Body of pancreas (tissue), 4 donors: ENCODE measurements at regions not wholly inside any gene's neighbourhood (a gene's known extent, or its start where the extent isn't known, plus 50 kb on each side); places are given as distances from the start of the nearest gene placed in this dataset.
"Not testable (repeated sequence)": the region's sequence is repeated elsewhere in the genome, so short reads cannot be mapped to it uniquely, and the experiment has no call there.

Experiments used
- POLR2A ChIP-seq, 3 donors: fragments of 450-650 bp; IDR thresholded peaks; one replicate each; pipeline ENCODE4 v1.6.1; 2016; ENCODE audit warnings: antibody characterized with exemption in 3 of 3, mild to moderate bottlenecking in 2 of 3
- TF ChIP-seq, protein P1 (sequence below), 7 experiments: fragments of 450-650 bp in 4 of 7; fragments of 200-600 bp in 3 of 7; sonication (generic) in 3 of 7; IDR thresholded peaks; one replicate each; pipeline ENCODE4 v1.5.1; 2016 to 2019; ENCODE audit warnings: antibody characterized with exemption in 7 of 7

DNA sequence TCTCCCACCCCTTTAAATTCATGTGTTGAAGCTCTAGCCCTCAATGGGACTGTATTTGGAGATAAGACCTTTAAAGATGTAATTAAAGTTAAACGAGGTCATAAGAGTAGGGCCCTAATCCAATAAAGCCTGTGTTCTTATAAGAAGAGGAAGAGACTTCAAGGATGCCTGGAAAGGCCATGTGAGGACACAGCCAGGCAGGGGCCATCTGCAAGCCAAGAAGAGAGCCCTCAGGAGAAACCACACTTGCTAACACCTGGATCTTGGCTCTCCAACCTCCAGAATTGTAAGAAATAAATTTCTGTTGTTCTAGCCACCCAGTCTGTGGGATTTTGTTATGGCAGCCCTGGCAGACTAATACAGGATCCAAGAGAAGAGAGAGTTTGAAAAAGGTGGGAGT is 683.5 kb downstream of the TTLL7 start:
- TF ChIP-seq, protein P1, sequence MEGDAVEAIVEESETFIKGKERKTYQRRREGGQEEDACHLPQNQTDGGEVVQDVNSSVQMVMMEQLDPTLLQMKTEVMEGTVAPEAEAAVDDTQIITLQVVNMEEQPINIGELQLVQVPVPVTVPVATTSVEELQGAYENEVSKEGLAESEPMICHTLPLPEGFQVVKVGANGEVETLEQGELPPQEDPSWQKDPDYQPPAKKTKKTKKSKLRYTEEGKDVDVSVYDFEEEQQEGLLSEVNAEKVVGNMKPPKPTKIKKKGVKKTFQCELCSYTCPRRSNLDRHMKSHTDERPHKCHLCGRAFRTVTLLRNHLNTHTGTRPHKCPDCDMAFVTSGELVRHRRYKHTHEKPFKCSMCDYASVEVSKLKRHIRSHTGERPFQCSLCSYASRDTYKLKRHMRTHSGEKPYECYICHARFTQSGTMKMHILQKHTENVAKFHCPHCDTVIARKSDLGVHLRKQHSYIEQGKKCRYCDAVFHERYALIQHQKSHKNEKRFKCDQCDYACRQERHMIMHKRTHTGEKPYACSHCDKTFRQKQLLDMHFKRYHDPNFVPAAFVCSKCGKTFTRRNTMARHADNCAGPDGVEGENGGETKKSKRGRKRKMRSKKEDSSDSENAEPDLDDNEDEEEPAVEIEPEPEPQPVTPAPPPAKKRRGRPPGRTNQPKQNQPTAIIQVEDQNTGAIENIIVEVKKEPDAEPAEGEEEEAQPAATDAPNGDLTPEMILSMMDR (IDR thresholded peaks at IDR 0.05), result not testable (repeated sequence)
- TF ChIP-seq POLR2A (IDR thresholded peaks at IDR 0.05), result not testable (repeated sequence)
